Suprapubic skin (tissue), 4 donors: ENCODE measurements at regions not wholly inside any gene's neighbourhood (a gene's known extent, or its start where the extent isn't known, plus 50 kb on each side); places are given as distances from the start of the nearest gene placed in this dataset.

ENCODE experiments used
- DNase-seq, 2 donors: peaks; one replicate each; pipeline ENCODE4 v3.0.0-alpha.2; 2019; ENCODE audit warnings: low spot score in 2 of 2
- H3K27ac ChIP-seq: fragments of 200-600 bp; sonication (generic); one replicate; pipeline ENCODE4 v1.5.1; 2019
- H3K27me3 ChIP-seq: fragments of 200-600 bp; sonication (generic); one replicate; pipeline ENCODE4 v1.5.1; 2019
- H3K36me3 ChIP-seq: fragments of 200-600 bp; sonication (generic); one replicate; pipeline ENCODE4 v1.5.1; 2019
- H3K4me1 ChIP-seq: fragments of 200-600 bp; sonication (generic); one replicate; pipeline ENCODE4 v1.5.1; 2019
- H3K4me3 ChIP-seq: fragments of 200-600 bp; sonication (generic); one replicate; pipeline ENCODE4 v1.5.1; 2019; ENCODE audit warnings: mild to moderate bottlenecking
- H3K9me3 ChIP-seq: fragments of 200-600 bp; sonication (generic); one replicate; pipeline ENCODE4 v1.5.1; 2019
- EP300 ChIP-seq: sonication (generic); formaldehyde crosslinking; IDR thresholded peaks from one replicate; pipeline ENCODE4 v1.6.1; 2017; ENCODE audit warnings: antibody characterized with exemption
- POLR2A ChIP-seq, 2 donors: fragments of 450-650 bp; IDR thresholded peaks; one replicate each; pipeline ENCODE4 v1.6.1; 2017; ENCODE audit warnings: antibody characterized with exemption in 2 of 2, mild to moderate bottlenecking in 2 of 2, moderate library complexity in 2 of 2
- POLR2AphosphoS5 ChIP-seq, 3 donors: sonication (generic); formaldehyde crosslinking; IDR thresholded peaks; one replicate each; pipeline ENCODE4 v1.6.1; 2017; ENCODE audit warnings: antibody characterized with exemption in 3 of 3
- WGBS: methylation state at CpG from one replicate; pipeline ENCODE4 v1.1.5; 2018; 5-methylcytosine and 5-hydroxymethylcytosine counted together
- TF ChIP-seq, protein P1 (sequence below), 2 donors: fragments of 200-600 bp in 1 of 2; fragments of 450-650 bp in 1 of 2; sonication (generic) in 1 of 2; IDR thresholded peaks; one replicate each; pipeline ENCODE4 v1.5.1; 2016 to 2019; ENCODE audit warnings: antibody characterized with exemption in 2 of 2, mild to moderate bottlenecking in 1 of 2, moderate library complexity in 1 of 2

DNA sequence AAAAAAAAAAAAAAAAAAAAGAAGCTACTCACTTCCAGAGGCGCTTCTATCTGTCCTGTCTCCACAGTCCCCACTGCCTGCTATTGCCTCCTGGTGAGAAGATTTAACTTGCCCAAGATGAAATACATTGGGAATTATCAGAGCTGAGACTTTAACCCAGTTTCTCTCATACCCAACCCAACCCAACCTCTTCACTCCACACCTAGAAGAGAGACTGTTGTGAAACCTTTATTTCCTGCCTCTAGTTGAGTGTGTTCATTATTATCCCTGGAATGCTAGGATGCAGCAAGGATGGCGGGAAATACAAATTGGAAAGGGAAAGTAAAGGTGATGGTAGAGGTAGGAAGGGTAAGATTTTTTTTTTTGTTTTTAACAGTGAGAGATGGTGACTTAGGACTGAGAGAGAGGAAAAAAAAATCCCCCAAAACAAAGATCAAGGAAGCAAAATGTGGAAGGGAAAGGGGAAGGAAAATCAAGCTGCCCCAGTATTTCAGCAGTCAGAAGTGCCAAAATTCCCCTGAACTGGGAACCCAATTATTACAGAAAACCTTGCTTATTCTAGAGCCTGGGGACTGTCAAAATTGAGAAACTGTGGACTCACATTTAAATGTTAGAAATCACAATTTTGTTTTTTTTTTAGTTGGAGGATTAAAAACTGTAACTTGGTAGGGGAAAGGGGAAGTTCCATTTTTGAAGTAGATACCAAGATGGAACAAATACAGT lies 253.0 kb downstream of the PTTG2 start:
- 90% methylated on average over 2 of the region's 2 CpGs for WGBS
- Histone ChIP-seq H3K27ac (no peak overlapping the region), H3K4me1 (peaks cover 9% of the 10 kb centered on the region), H3K4me3 (no peak overlapping the region), H3K27me3 (no peaks in the 10 kb centered on the region), H3K36me3 (no peaks in the 10 kb centered on the region), H3K9me3 (no peaks in the 10 kb centered on the region)
- TF ChIP-seq EP300 (no peak), POLR2A (IDR thresholded peaks at IDR 0.05) (no peak), POLR2AphosphoS5 (IDR thresholded peaks at IDR 0.05) (no peak)
- TF ChIP-seq, protein P1, sequence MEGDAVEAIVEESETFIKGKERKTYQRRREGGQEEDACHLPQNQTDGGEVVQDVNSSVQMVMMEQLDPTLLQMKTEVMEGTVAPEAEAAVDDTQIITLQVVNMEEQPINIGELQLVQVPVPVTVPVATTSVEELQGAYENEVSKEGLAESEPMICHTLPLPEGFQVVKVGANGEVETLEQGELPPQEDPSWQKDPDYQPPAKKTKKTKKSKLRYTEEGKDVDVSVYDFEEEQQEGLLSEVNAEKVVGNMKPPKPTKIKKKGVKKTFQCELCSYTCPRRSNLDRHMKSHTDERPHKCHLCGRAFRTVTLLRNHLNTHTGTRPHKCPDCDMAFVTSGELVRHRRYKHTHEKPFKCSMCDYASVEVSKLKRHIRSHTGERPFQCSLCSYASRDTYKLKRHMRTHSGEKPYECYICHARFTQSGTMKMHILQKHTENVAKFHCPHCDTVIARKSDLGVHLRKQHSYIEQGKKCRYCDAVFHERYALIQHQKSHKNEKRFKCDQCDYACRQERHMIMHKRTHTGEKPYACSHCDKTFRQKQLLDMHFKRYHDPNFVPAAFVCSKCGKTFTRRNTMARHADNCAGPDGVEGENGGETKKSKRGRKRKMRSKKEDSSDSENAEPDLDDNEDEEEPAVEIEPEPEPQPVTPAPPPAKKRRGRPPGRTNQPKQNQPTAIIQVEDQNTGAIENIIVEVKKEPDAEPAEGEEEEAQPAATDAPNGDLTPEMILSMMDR (IDR thresholded peaks at IDR 0.05), result no peak
- no peak for DNase-seq

DNA sequence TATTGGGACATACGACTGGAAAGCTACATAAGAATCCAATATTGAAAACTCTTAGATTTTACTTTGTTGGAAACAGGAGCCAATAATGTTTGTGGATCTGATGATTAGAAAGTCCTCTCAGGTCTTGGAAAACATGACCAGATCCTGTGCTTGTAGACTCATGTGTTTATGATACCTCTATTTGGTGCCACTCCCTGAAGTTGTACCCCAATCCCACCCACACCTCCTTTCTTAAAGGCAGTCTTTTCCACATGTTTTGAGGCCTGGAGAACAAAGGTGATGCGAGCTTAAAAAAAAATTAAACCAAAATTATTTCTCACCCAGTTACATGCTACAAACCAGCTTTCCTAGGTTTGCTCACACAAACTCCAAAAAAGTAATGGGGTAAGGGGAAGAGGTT lies 262.7 kb downstream of the PTTG2 start:
- Histone ChIP-seq H3K4me3 (no peak overlapping the region), H3K36me3 (no peaks in the 10 kb centered on the region), H3K9me3 (no peaks in the 10 kb centered on the region), H3K27ac (no peak overlapping the region), H3K4me1 (peaks cover 31% of the 10 kb centered on the region), H3K27me3 (no peaks in the 10 kb centered on the region)
- WGBS, result 59% methylated on average over 2 of the region's 2 CpGs
- DNase-seq, result no peak
- TF ChIP-seq EP300 (no peak), POLR2A (IDR thresholded peaks at IDR 0.05) (no peak), POLR2AphosphoS5 (IDR thresholded peaks at IDR 0.05) (no peak)
- TF ChIP-seq, protein P1 (IDR thresholded peaks at IDR 0.05), result no peak

DNA sequence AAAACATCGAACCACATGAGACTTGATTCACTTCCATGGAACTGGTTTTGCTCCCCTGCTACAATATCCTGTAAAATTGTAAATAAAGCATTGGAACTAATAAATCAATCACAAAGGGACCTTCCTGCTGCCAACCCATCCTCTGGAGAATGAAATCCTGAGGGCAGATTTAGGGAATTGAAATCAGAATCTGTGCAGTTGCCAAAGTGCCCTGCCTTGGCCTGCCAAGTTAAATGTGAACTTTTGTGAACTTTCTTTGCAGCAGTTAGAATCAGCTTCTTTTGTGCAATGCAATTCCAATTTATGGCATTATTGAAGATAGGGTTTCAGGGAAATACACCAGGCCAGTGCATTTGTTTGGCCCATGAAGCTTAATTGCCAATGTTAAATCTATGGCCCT lies 263.1 kb downstream of the PTTG2 start:
- no peak for DNase-seq
- H3K27ac ChIP-seq, result peak overlapping the region; percentile 16
- TF ChIP-seq, protein P1 (IDR thresholded peaks at IDR 0.05), result no peak
- TF ChIP-seq POLR2A (IDR thresholded peaks at IDR 0.05) (no peak), EP300 (no peak), POLR2AphosphoS5 (IDR thresholded peaks at IDR 0.05) (no peak)
- H3K27me3 ChIP-seq, result no peaks in the 10 kb centered on the region
- H3K4me3 ChIP-seq, result no peak overlapping the region
- peaks cover 33% of the 10 kb centered on the region for H3K4me1 ChIP-seq
- H3K36me3 ChIP-seq, result no peaks in the 10 kb centered on the region
- H3K9me3 ChIP-seq, result no peaks in the 10 kb centered on the region
- WGBS, result 0% methylated on average over 1 of the region's 1 CpG

GRCh38 chr4:38223782-38224236 lies 263.6 kb downstream of the PTTG2 start:
- H3K27me3 ChIP-seq, result no peaks in the 10 kb centered on the region
- H3K9me3 ChIP-seq, result no peaks in the 10 kb centered on the region
- peak overlapping the region; percentile 16 for H3K27ac ChIP-seq
- peaks cover 33% of the 10 kb centered on the region for H3K4me1 ChIP-seq
- no peak for TF ChIP-seq POLR2AphosphoS5 (IDR thresholded peaks at IDR 0.05)
- TF ChIP-seq, protein P1 (IDR thresholded peaks at IDR 0.05), result no peak
- TF ChIP-seq POLR2A (IDR thresholded peaks at IDR 0.05), result no peak
- TF ChIP-seq EP300, result no peak
- no peaks in the 10 kb centered on the region for H3K36me3 ChIP-seq
- 40% methylated on average over 9 of the region's 9 CpGs for WGBS
- no peak overlapping the region for H3K4me3 ChIP-seq
- no peak for DNase-seq

DNA sequence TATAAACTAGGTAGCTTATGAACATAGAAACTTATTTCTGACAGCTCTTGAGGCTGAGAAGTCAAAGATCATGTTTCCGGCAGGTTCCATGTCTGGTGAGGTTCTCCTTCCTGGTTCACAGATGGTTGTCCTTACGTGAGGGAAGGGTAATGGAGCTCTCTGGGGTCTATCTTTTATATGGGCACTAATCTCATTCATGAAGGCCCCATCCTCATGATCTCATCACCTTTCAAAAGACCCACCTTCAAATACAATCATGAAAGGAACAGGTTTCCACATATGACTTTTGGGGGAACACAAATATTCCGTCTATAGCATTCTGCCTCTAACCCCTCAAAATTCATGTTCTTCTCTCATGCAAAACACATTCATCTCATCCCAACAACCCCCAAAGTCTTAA lies 264.7 kb downstream of the PTTG2 start:
- Histone ChIP-seq H3K4me3 (no peak overlapping the region), H3K27ac (no peak overlapping the region), H3K4me1 (peaks cover 40% of the 10 kb centered on the region)

More for the DNA sequence above, 264.7 kb downstream of the PTTG2 start:
- DNase-seq, result no peak
- TF ChIP-seq, protein P1 (IDR thresholded peaks at IDR 0.05), result no peak
- TF ChIP-seq POLR2A (IDR thresholded peaks at IDR 0.05), result no peak
- TF ChIP-seq POLR2AphosphoS5 (IDR thresholded peaks at IDR 0.05), result no peak
- no peak for TF ChIP-seq EP300
- Histone ChIP-seq H3K27me3 (no peaks in the 10 kb centered on the region), H3K36me3 (no peaks in the 10 kb centered on the region), H3K9me3 (no peaks in the 10 kb centered on the region)
- WGBS, result 91% methylated on average over 3 of the region's 3 CpGs
